Fibroblast of the aortic adventitia (primary cell): ENCODE measurements at regions not wholly inside any gene's neighbourhood (a gene's known extent, or its start where the extent isn't known, plus 50 kb on each side); places are given as distances from the start of the nearest gene placed in this dataset.
A peak's percentile ranks its signal among the peaks of the same experiment; 100 is the strongest.

ENCODE experiments used
- DNase-seq: peaks from one replicate; pipeline ENCODE4 v3.0.0-alpha.2; 2010; ENCODE audit warnings: low read depth
- H3K4me3 ChIP-seq: 2 replicates; pipeline ENCODE4 v1.5.1; 2011; ENCODE audit warnings: low read depth, mild to moderate bottlenecking, control low read depth, low read length, moderate library complexity
- TF ChIP-seq, protein P1 (sequence below): IDR thresholded peaks from 2 replicates; pipeline ENCODE4 v1.5.1; 2011; ENCODE audit warnings: mild to moderate bottlenecking, low read length, control low read depth, inconsistent platforms; ENCODE audit not compliant: insufficient read depth

DNA sequence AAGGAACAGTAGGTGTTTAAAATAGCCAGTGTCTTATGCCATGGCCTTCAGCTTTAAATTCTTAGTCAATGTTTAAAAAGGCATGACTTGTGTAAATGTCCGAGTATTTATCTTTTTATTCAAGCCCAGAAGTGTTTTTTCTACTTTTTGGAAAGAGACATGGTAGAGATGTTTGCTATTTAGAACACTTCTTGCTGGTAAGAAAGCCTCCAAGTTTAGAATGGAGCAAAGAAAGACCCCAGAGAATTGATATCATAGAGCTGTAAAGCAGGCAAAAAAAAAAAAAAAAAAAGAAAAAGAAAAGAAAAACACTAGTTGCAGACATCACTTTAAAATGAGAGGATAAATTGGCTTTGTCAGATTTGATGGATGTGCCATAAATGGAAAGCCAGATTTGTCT, 375.1 kb downstream of the TMEM167A start:
- TF ChIP-seq, protein P1, sequence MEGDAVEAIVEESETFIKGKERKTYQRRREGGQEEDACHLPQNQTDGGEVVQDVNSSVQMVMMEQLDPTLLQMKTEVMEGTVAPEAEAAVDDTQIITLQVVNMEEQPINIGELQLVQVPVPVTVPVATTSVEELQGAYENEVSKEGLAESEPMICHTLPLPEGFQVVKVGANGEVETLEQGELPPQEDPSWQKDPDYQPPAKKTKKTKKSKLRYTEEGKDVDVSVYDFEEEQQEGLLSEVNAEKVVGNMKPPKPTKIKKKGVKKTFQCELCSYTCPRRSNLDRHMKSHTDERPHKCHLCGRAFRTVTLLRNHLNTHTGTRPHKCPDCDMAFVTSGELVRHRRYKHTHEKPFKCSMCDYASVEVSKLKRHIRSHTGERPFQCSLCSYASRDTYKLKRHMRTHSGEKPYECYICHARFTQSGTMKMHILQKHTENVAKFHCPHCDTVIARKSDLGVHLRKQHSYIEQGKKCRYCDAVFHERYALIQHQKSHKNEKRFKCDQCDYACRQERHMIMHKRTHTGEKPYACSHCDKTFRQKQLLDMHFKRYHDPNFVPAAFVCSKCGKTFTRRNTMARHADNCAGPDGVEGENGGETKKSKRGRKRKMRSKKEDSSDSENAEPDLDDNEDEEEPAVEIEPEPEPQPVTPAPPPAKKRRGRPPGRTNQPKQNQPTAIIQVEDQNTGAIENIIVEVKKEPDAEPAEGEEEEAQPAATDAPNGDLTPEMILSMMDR, result no peak
- no peak for DNase-seq
- H3K4me3 ChIP-seq, result no peak overlapping the region

DNA sequence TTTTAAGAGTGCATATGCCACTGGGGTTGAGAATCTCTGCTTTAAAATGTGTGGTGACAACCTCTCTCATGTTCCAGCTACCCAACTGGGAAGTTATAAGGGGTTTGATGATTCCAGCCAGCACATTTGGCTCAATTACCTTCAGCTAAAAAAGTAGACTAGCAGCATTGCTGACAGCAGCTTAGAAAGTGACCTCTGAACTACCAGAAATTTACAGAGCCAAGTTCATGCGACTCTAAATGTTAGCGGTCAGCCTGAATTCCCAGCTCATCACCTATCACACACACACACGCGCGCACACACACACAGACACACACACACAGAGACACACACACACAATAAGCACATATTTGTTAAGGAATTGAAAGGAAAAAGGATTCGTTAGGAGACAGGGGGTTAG, 377.5 kb downstream of the TMEM167A start:
- TF ChIP-seq, protein P1, result no peak
- no peak for DNase-seq
- no peak overlapping the region for H3K4me3 ChIP-seq

- DNase-seq, result no peak
- TF ChIP-seq, protein P1, result no peak
- H3K4me3 ChIP-seq, result no peak overlapping the region
These were observed 379.2 kb downstream of the TMEM167A start for GRCh38 chr5:82698026-82698425.

DNA sequence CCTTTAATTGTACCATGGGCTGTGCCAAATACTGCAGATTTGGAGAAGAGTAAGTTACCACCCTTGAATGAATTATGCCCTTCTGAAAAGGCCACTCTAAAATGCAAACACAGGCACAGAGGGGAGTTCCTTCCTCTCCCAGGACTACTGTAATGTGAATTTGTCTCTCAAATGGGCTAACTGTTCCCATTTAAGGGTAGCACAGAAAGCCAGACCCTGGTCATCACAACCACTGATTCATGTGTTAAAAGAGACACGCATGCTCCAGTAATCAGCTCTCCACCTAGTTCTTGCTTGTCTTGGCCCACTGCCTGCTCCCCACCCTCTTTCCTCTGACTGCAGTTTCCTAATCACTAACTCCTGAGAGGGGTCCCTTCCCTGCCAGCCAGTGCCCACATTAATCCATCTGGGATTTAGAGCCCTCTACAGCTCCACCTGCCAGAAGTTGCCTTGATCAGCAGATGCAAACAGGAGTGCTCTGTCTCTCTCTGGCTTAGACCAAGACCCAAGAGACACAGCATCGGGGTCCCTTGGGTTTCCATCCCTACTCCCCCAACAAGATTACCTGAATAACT, 382.4 kb downstream of the TMEM167A start:
- H3K4me3 ChIP-seq, result no peak overlapping the region
- TF ChIP-seq, protein P1, result no peak
- DNase-seq, result peak; percentile 1

- no peak overlapping the region for H3K4me3 ChIP-seq
- TF ChIP-seq, protein P1, result no peak
These were observed 384.4 kb downstream of the TMEM167A start for GRCh38 chr5:82692826-82693225.

GRCh38 chr5:82684659-82685058, 392.5 kb downstream of the TMEM167A start:
- TF ChIP-seq, protein P1, result no peak
- no peak for DNase-seq
- no peak overlapping the region for H3K4me3 ChIP-seq

More at GRCh38 chr5:82692826-82693225, 384.4 kb downstream of the TMEM167A start:
- no peak for DNase-seq

GRCh38 chr5:82684165-82684564, 393.0 kb downstream of the TMEM167A start:
- H3K4me3 ChIP-seq, result no peak overlapping the region
- DNase-seq, result no peak
- TF ChIP-seq, protein P1, result no peak
